ENCODE measurements at regions not wholly inside any gene's neighbourhood (a gene's known extent, or its start where the extent isn't known, plus 50 kb on each side); places are given as distances from the start of the nearest gene placed in this dataset.
"Not testable (repeated sequence)": the region's sequence is repeated elsewhere in the genome, so short reads cannot be mapped to it uniquely, and the experiment has no call there.

DNA sequence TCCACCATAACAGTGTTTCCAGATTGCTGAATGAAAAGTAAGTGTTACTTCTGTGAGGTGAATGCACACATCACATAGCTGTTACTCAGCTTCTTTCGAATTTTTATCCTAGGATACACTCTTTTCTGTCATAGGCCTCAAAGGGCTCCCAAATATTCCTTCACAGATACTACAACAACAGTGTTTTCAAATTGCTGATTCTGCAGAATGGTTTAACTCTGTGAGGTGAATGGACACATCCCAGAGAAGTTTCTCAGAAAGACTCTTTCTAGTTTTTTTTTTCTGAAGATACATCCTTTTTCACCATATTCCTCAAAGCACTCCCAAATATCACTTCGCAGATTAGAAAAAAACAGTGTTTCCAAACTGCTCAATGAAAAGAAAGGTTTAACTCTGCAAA, 221.1 kb downstream of the OR4A5 start:
- DNase-seq (ENCODE audit: low read depth in 2 of 2) = no peak
- H3K4me3 ChIP-seq (replicated peaks in 1 of 2; ENCODE audit: low read depth in 2 of 2, low read length in 2 of 2) = no peak overlapping the region
- TF ChIP-seq, protein P1, sequence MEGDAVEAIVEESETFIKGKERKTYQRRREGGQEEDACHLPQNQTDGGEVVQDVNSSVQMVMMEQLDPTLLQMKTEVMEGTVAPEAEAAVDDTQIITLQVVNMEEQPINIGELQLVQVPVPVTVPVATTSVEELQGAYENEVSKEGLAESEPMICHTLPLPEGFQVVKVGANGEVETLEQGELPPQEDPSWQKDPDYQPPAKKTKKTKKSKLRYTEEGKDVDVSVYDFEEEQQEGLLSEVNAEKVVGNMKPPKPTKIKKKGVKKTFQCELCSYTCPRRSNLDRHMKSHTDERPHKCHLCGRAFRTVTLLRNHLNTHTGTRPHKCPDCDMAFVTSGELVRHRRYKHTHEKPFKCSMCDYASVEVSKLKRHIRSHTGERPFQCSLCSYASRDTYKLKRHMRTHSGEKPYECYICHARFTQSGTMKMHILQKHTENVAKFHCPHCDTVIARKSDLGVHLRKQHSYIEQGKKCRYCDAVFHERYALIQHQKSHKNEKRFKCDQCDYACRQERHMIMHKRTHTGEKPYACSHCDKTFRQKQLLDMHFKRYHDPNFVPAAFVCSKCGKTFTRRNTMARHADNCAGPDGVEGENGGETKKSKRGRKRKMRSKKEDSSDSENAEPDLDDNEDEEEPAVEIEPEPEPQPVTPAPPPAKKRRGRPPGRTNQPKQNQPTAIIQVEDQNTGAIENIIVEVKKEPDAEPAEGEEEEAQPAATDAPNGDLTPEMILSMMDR (IDR thresholded peaks at IDR 0.05; ENCODE audit: low read depth, low read length) = no peak

DNA sequence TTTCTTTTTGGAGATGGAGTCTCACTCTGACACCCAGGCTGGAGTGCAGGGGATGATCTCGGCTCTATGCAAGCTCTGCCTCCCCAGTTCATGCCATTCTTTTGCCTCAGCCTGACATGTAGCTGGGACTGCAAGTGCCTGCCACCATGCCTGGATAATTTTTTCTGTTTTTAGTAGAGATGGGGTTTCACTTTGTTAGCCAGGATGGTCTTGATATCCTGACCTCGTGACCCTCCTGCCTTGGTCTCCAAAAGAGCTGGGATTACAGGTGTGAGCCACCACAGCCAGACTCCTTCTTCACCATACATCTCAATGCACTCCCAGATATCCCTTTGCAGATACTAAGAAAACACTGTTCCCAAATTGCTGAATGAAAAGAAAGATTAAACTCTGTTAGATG, 224.3 kb downstream of the OR4A5 start:
- H3K4me3 ChIP-seq (replicated peaks in 1 of 2; ENCODE audit: low read depth in 2 of 2, low read length in 2 of 2) = no peak overlapping the region
- TF ChIP-seq, protein P1 (IDR thresholded peaks at IDR 0.05; ENCODE audit: low read depth, low read length) = no peak
- no peak for DNase-seq (ENCODE audit: low read depth in 2 of 2)

DNA sequence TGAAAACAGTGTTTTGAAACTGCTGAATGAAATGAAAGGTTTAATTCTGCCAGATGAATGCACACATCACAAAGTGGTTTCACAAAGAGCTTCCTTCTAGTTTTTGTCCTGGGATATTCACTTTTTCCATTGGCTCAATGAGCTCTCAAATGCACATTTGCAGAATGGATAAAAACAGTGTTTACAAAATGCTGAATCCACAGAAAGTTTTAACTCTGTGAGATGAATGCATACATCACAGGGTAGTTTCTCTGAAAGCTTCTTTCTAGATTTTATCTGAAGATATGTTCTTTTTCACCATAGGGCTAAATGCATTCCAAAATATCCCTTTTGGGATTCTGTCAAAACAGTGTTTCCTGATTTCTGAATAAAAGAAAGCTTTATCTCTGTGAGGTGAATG, 237.6 kb downstream of the OR4A5 start:
- TF ChIP-seq, protein P1 (IDR thresholded peaks at IDR 0.05; ENCODE audit: low read depth, low read length) = no peak
- H3K4me3 ChIP-seq (replicated peaks in 1 of 2; ENCODE audit: low read depth in 2 of 2, low read length in 2 of 2) = no peak overlapping the region
- DNase-seq (ENCODE audit: low read depth in 2 of 2) = no peak

DNA sequence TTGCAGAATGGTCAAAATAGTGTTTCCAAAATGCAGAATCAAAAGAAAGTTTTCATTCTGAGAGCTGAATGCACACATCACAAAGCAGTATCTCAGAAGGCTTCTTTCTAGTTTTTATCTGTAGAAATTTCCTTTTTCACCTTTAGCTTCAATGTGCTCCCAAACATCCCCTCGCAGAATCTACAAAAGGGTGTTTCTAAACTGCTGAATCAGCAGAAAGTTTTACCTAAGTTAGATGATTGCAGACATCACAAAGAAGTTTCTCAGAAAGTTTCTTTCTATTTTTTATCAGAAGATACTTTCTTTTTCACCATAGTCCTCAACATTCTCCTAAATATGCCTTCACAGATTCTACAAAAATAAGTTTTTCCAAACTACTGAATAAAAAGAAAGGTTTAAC, 239.8 kb downstream of the OR4A5 start:
- no peak for DNase-seq (ENCODE audit: low read depth in 2 of 2)
- TF ChIP-seq, protein P1 (IDR thresholded peaks at IDR 0.05; ENCODE audit: low read depth, low read length) = no peak
- H3K4me3 ChIP-seq (replicated peaks in 1 of 2; ENCODE audit: low read depth in 2 of 2, low read length in 2 of 2) = no peak overlapping the region

DNA sequence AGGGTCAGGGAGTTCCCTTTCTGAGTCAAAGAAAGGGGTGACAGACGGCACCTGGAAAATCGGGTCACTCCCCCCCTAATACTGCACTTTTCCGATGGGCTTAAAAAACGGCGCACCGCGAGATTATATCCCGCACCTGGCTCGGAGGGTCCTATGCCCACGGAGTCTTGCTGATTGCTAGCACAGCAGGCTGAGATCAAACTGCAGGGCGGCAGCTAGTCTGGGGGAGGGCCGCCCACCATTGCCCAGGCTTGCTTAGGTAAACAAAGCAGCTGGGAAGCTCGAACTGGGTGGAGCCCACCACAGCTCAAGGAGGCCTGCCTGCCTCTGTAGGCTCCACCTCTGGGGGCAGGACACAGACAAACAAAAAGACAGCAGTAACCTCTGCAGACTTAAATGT, 240.5 kb downstream of the OR4A5 start:
- DNase-seq (ENCODE audit: low read depth in 2 of 2); H3K4me3 ChIP-seq (replicated peaks in 1 of 2; ENCODE audit: low read depth in 2 of 2, low read length in 2 of 2): not testable (repeated sequence)

DNA sequence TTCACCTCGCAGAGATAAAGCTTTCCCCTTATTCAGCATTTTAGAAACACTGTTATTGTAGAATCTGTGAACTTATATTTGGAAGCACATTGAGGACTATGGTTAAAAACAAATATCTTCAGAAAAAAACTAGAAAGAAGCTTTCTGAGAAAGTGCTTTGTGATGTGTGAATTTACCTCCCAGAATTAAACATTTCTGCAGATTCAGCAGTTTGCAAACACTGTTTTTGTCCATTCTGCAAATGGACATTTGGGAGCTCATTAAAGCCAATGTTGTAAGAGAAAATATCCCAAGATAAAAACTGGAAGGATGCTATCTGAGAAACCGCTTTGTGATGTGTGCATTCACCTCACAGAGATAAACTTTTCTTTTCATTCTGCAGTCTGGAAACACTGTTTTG, 272.7 kb downstream of the OR4A5 start:
- no peak overlapping the region for H3K4me3 ChIP-seq (replicated peaks in 1 of 2; ENCODE audit: low read depth in 2 of 2, low read length in 2 of 2)
- TF ChIP-seq, protein P1 (IDR thresholded peaks at IDR 0.05; ENCODE audit: low read depth, low read length) = no peak
- no peak for DNase-seq (ENCODE audit: low read depth in 2 of 2)

DNA sequence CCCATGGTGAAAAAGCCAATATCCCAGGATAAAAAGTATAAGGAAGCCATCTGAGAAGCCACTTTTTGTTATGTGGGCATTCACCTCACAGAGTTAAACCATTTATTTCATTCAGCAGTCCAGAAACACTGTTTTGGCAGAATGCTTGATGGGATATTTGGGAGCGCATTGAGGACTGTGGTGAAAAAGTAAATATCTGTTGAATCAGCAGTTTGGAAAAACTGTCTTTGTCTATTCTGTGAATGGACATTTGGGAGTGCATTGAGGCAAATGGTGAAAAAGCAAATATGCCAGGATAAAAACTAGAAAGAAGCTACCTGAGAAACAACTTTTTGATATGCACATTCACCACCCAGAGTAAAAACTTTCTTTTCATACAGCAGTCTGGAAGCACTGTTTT, 276.2 kb upstream of the TRIM48 start:
- no peak overlapping the region for H3K4me3 ChIP-seq (replicated peaks in 1 of 2; ENCODE audit: low read depth in 2 of 2, low read length in 2 of 2)
- TF ChIP-seq, protein P1 (IDR thresholded peaks at IDR 0.05; ENCODE audit: low read depth, low read length) = no peak
- DNase-seq (ENCODE audit: low read depth in 2 of 2) = no peak

DNA sequence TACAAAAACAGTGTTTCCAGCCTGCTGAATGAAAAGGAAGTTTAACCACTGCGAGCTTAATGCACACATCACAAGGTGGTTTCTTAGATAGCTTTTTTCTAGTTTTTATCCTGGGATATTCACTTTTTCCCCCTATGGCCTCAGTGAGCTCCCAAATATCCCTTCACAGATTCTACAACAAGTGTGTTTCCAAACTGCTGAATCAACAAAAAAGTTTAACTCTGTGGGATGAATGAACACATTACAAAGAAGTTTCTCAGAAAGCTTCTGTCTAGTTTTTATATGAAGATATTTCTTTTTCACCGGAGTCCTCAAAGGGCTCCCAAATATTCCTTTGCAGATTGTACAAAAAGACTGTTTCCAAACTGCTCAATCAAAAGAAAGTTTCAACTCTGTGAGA, 233.1 kb upstream of the TRIM48 start:
- not testable (repeated sequence) for DNase-seq (ENCODE audit: low read depth in 2 of 2); H3K4me3 ChIP-seq (replicated peaks in 1 of 2; ENCODE audit: low read depth in 2 of 2, low read length in 2 of 2)
